Uterus (tissue), 2 donors: ENCODE measurements at regions not wholly inside any gene's neighbourhood (a gene's known extent, or its start where the extent isn't known, plus 50 kb on each side); places are given as distances from the start of the nearest gene placed in this dataset.

Experiments
- POLR2A ChIP-seq, 2 donors: fragments of 450-650 bp; IDR thresholded peaks; one replicate each; pipeline ENCODE4 v1.6.1; 2016; ENCODE audit warnings: antibody characterized with exemption in 2 of 2, mild to moderate bottlenecking in 1 of 2, moderate library complexity in 1 of 2
- TF ChIP-seq, protein P1 (sequence below), 4 experiments: fragments of 200-600 bp in 2 of 4; fragments of 450-650 bp in 2 of 4; sonication (generic) in 2 of 4; IDR thresholded peaks; one replicate each; pipeline ENCODE4 v1.5.1; 2016 to 2019; ENCODE audit warnings: antibody characterized with exemption in 4 of 4, mild to moderate bottlenecking in 2 of 4, moderate library complexity in 1 of 4

DNA sequence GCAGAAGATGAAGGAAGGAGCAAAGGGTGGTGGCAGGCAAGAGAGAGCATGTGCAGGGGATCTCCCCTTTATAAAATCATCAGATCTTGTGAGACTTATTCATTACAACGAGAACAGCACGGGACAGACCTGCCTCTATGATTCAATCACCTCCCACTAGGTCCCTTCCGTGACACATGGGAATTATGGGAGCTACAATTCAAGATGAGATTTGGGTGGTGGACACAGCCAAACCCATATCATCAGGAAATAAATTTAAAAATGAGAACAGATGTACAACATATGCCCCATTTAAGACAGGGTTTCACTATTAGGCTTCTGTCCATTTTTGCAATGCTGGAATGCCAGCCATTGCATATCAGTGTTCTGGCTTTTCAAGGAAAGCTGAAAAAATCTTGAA, 346.7 kb upstream of the SLIT2 start:
- no peak for TF ChIP-seq POLR2A (IDR thresholded peaks at IDR 0.05)
- TF ChIP-seq, protein P1, sequence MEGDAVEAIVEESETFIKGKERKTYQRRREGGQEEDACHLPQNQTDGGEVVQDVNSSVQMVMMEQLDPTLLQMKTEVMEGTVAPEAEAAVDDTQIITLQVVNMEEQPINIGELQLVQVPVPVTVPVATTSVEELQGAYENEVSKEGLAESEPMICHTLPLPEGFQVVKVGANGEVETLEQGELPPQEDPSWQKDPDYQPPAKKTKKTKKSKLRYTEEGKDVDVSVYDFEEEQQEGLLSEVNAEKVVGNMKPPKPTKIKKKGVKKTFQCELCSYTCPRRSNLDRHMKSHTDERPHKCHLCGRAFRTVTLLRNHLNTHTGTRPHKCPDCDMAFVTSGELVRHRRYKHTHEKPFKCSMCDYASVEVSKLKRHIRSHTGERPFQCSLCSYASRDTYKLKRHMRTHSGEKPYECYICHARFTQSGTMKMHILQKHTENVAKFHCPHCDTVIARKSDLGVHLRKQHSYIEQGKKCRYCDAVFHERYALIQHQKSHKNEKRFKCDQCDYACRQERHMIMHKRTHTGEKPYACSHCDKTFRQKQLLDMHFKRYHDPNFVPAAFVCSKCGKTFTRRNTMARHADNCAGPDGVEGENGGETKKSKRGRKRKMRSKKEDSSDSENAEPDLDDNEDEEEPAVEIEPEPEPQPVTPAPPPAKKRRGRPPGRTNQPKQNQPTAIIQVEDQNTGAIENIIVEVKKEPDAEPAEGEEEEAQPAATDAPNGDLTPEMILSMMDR (IDR thresholded peaks at IDR 0.05) = no peak
